HepG2 (cell line): ENCODE measurements at regions not wholly inside any gene's neighbourhood (a gene's known extent, or its start where the extent isn't known, plus 50 kb on each side); places are given as distances from the start of the nearest gene placed in this dataset.

ENCODE experiments used
- ATAC-seq: fragments of 200-7000 bp; cut with Tn5 transposase; 3 replicates; pipeline ENCODE4 v1.9.1; 2020; ENCODE audit warnings: mild to moderate bottlenecking, moderate library complexity
- BruUV-seq: library from RNA; stranded (reverse); fragments of 400-500 nt; replicated peaks from 2 replicates; lab custom pipeline; 2021; lab: Mats Ljungman, UMichigan
- CTCF ChIA-PET: fragments of 300-600 bp; formaldehyde crosslinking; extraction: SDS; loops from one replicate; lab custom pipeline; 2021; ENCODE audit warnings: low total read pairs, inconsistent platforms, low intra/inter-chr PET ratio; lab: Yijun Ruan, JAX
- POLR2A ChIA-PET: fragments of 350-600 bp; sonication (Branson Sonifier 250); formaldehyde crosslinking; loops from one replicate; lab custom pipeline; 2020; ENCODE audit warnings: antibody characterized with exemption, inconsistent platforms; lab: Yijun Ruan, JAX
- DNase-seq: peaks from one replicate; pipeline ENCODE4 v3.0.0-alpha.2; 2015; ENCODE audit warnings: low spot score
- FAIRE-seq: peaks from 3 replicates; lab custom pipeline; 2011; peaks lifted over from hg19 to GRCh38; lab: Jason Lieb, UNC
- H2AFZ ChIP-seq: one replicate; pipeline ENCODE4 v1.6.1; 2011; ENCODE audit warnings: low read length, inconsistent platforms
- H3K27ac ChIP-seq: fragments of 300-600 bp; 3 replicates; pipeline ENCODE4 v1.8.0; 2011; ENCODE audit warnings: mixed run types, mild to moderate bottlenecking, mixed read lengths, low read length, inconsistent platforms; ENCODE audit not compliant: insufficient read depth; ENCODE audit errors: extremely low read length
- H3K27me3 ChIP-seq, 2 experiments: fragments of 200-600 bp in 1 of 2; 2 replicates in 1 of 2; 3 replicates in 1 of 2; pipeline versions ENCODE4 v1.6.0 to v1.8.0; 2011; ENCODE audit warnings: low read length in 2 of 2, mild to moderate bottlenecking in 2 of 2, moderate library complexity in 2 of 2, inconsistent platforms in 1 of 2; ENCODE audit not compliant: insufficient read depth in 2 of 2, control insufficient read depth in 1 of 2
- H3K36me3 ChIP-seq, 2 experiments: fragments of 200-600 bp in 1 of 2; replicated peaks in 1 of 2; 2 replicates in 1 of 2; 3 replicates in 1 of 2; pipeline versions ENCODE4 v1.5.1 to v1.8.0; 2011; ENCODE audit warnings: low read length in 2 of 2, inconsistent platforms in 1 of 2; ENCODE audit not compliant: insufficient read depth in 2 of 2, control insufficient read depth in 1 of 2
- H3K4me1 ChIP-seq: 2 replicates; pipeline ENCODE4 v1.5.1; 2012; ENCODE audit warnings: low read length, inconsistent platforms; ENCODE audit not compliant: insufficient read depth
- H3K4me2 ChIP-seq: 2 replicates; pipeline ENCODE4 v1.6.0; 2011; ENCODE audit warnings: low read depth, low read length, inconsistent platforms
- H3K4me3 ChIP-seq, 3 experiments: fragments of 200-600 bp in 1 of 3; sonication (generic), shearing (Covaris generic) in 1 of 3; replicated peaks in 1 of 3; 2 replicates each; pipeline ENCODE4 v1.5.1; 2011 to 2016; ENCODE audit warnings: low read length in 3 of 3, inconsistent platforms in 2 of 3, low read depth in 2 of 3, mild to moderate bottlenecking in 2 of 3, control low read depth in 1 of 3, mixed read lengths in 1 of 3; ENCODE audit not compliant: insufficient read depth in 1 of 3
- H3K79me2 ChIP-seq: one replicate; pipeline ENCODE4 v1.6.1; 2011; ENCODE audit warnings: low read length, inconsistent platforms; ENCODE audit not compliant: insufficient read depth
- H3K9ac ChIP-seq: 2 replicates; pipeline ENCODE4 v1.6.0; 2011; ENCODE audit warnings: mild to moderate bottlenecking, low read depth, low read length, inconsistent platforms; ENCODE audit not compliant: insufficient read depth
- H3K9me3 ChIP-seq: 2 replicates; pipeline ENCODE4 v1.5.1; 2012; ENCODE audit warnings: mild to moderate bottlenecking, low read length
- H4K20me1 ChIP-seq: 2 replicates; pipeline ENCODE4 v1.6.0; 2011; ENCODE audit warnings: inconsistent platforms, mild to moderate bottlenecking, low read length, moderate library complexity; ENCODE audit not compliant: insufficient read depth
- BORCS8-MEF2B ChIP-seq: sonication (generic); formaldehyde crosslinking; IDR thresholded peaks from 2 replicates; pipeline ENCODE4 v1.8.0; 2022; ENCODE audit warnings: mild to moderate bottlenecking, missing genetic modification reagents
- CSRNP1 ChIP-seq: sonication (generic); formaldehyde crosslinking; IDR thresholded peaks from 2 replicates; pipeline ENCODE4 v1.8.1; 2023; ENCODE audit warnings: mild to moderate bottlenecking, missing genetic modification reagents
- DMAP1 ChIP-seq: IDR thresholded peaks from 2 replicates; pipeline ENCODE4 v1.6.1; 2016
- ELF4 ChIP-seq: sonication (generic); formaldehyde crosslinking; IDR thresholded peaks from 2 replicates; pipeline ENCODE4 v1.5.0; 2020; ENCODE audit warnings: missing genetic modification reagents, mild to moderate bottlenecking, moderate library complexity, borderline replicate concordance
- HHEX ChIP-seq: IDR thresholded peaks from 2 replicates; pipeline ENCODE4 v1.6.1; 2016; ENCODE audit warnings: control low read depth
- HIC2 ChIP-seq: sonication (generic); formaldehyde crosslinking; IDR thresholded peaks from 2 replicates; pipeline ENCODE4 v1.9.0; 2022; ENCODE audit warnings: low read depth, missing genetic modification reagents
- HNF1A ChIP-seq, 2 experiments: sonication (generic) in 1 of 2; formaldehyde crosslinking in 1 of 2; IDR thresholded peaks; 2 replicates each; pipeline versions ENCODE4 v1.4.0 to v1.6.1; 2016 to 2020; ENCODE audit warnings: borderline replicate concordance in 1 of 2, low read depth in 1 of 2, mild to moderate bottlenecking in 1 of 2, missing genetic modification reagents in 1 of 2
- KDM4B ChIP-seq: sonication (generic); formaldehyde crosslinking; IDR thresholded peaks from 2 replicates; pipeline ENCODE4 v1.4.0; 2020; ENCODE audit warnings: missing genetic modification reagents
- NR1H2 ChIP-seq: sonication (generic); formaldehyde crosslinking; IDR thresholded peaks from 2 replicates; pipeline ENCODE4 v1.8.1; 2022; ENCODE audit warnings: low read depth, missing genetic modification reagents, borderline replicate concordance
- ZBTB1 ChIP-seq: sonication (generic); formaldehyde crosslinking; IDR thresholded peaks from 2 replicates; pipeline ENCODE4 v1.4.0; 2020; ENCODE audit warnings: missing genetic modification reagents, borderline replicate concordance
- ZFP36L1 ChIP-seq: sonication (generic); formaldehyde crosslinking; IDR thresholded peaks from 2 replicates; pipeline ENCODE4 v1.8.0; 2022; ENCODE audit warnings: mild to moderate bottlenecking, missing genetic modification reagents, moderate library complexity
- ZMYM2 ChIP-seq: sonication (generic); formaldehyde crosslinking; IDR thresholded peaks from 2 replicates; pipeline ENCODE4 v1.8.0; 2022; ENCODE audit warnings: mild to moderate bottlenecking, missing genetic modification reagents
- ZNF121 ChIP-seq: sonication (generic); formaldehyde crosslinking; IDR thresholded peaks from 2 replicates; pipeline ENCODE4 v1.5.0; 2020; ENCODE audit warnings: mild to moderate bottlenecking, missing genetic modification reagents
- ZNF83 ChIP-seq: sonication (generic); formaldehyde crosslinking; IDR thresholded peaks from 2 replicates; pipeline ENCODE4 v1.4.0; 2020; ENCODE audit warnings: missing genetic modification reagents, mild to moderate bottlenecking, borderline replicate concordance
- ZSCAN5A ChIP-seq: sonication (generic); formaldehyde crosslinking; IDR thresholded peaks from 2 replicates; pipeline ENCODE4 v1.8.0; 2022; ENCODE audit warnings: mild to moderate bottlenecking, missing genetic modification reagents, borderline replicate concordance
- WGBS: methylation state at CpG from one replicate; pipeline ENCODE4 v1.1.6; 2017; ENCODE audit warnings: low lambda C conversion rate; 5-methylcytosine and 5-hydroxymethylcytosine counted together
- in situ Hi-C: cut with HindIII; loops from 2 replicates; pipeline ENCODE4 v1.10.0; 2017; ENCODE audit warnings: low pct_unique_long_range_greater_than_20kb; ENCODE audit not compliant: extremely low pct_ligation_motif_present
- intact Hi-C: fragments of 100-400 bp; cut with micrococcal nuclease; formaldehyde crosslinking; loops from one replicate; pipeline ENCODE4 v1.10.0; 2022; ENCODE audit not compliant: unreplicated experiment

- BruUV-seq = no TSS peak
- FAIRE-seq (no peak), ATAC-seq (no peak), DNase-seq (no peak)
- Histone ChIP-seq H3K4me2 (no peak overlapping the region), H3K79me2 (no peaks in the 10 kb centered on the region), H3K4me3 (no peak overlapping the region), H3K27ac (no peak overlapping the region), H3K9ac (no peak overlapping the region), H3K4me1 (no peaks in the 10 kb centered on the region), H3K27me3 (no peaks in the 10 kb centered on the region), H4K20me1 (no peaks in the 10 kb centered on the region), H3K9me3 (no peaks in the 10 kb centered on the region), H3K36me3 (no peaks in the 10 kb centered on the region), H2AFZ (no peak overlapping the region)
- CTCF ChIA-PET = no interaction called here
- POLR2A ChIA-PET = no interaction called here
- in situ Hi-C loops = no loop called here
- intact Hi-C loops = no loop called here
- 63% methylated on average over 11 of the region's 13 CpGs for WGBS
- TF ChIP-seq HIC2 (CRISPR knock-in tag) (no peak), DMAP1 (CRISPR knock-in tag) (no peak), BORCS8-MEF2B (CRISPR knock-in tag) (no peak), ZNF83 (no peak), ZBTB1 (CRISPR knock-in tag) (no peak), HHEX (no peak), CSRNP1 (no peak), ZFP36L1 (CRISPR knock-in tag) (no peak), ZSCAN5A (CRISPR knock-in tag) (no peak), ELF4 (no peak), ZNF121 (CRISPR knock-in tag) (no peak), ZMYM2 (no peak), KDM4B (no peak), NR1H2 (no peak), HNF1A (IDR thresholded peaks at IDR 0.05; ENCODE audit: low read depth) (no peak), HNF1A (CRISPR knock-in tag; IDR thresholded peaks at IDR 0.05; ENCODE audit: borderline replicate concordance) (no peak)
Measured at GRCh38 chrX:50978920-50979682, 68.6 kb downstream of the BMP15 start.
